ENCODE measurements at regions not wholly inside any gene's neighbourhood (a gene's known extent, or its start where the extent isn't known, plus 50 kb on each side); places are given as distances from the start of the nearest gene placed in this dataset.
"Not testable (repeated sequence)": the region's sequence is repeated elsewhere in the genome, so short reads cannot be mapped to it uniquely, and the experiment has no call there.

DNA sequence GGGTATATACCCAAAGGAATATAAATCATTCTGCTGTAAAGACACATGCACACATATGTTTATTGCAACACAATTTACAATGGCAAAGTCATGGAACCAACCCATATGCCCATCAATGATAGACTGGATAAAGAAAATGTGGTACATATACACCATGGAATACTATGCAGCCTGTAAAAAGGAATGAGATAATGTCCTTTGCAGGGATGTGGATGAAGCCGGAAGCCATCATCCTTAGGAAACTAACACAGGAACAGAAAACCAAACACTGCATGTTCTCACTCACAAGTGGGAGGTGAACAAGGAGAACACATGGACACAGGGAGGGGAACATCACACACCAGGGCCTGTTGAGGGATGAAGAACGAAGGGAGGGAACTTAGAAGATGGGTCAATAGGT, 144.2 kb downstream of the TSEN15 start:
- not testable (repeated sequence) for TF ChIP-seq CTCF (IDR thresholded peaks at IDR 0.05; ENCODE audit: low read depth, low read length); POLR2A (IDR thresholded peaks at IDR 0.05; ENCODE audit: extremely low read depth, insufficient read length); MAX (IDR thresholded peaks at IDR 0.05; ENCODE audit: low read depth, low read length); MYC (IDR thresholded peaks at IDR 0.05; ENCODE audit: low read depth, low read length)
